Right atrium auricular region (tissue), 2 donors: ENCODE measurements at regions not wholly inside any gene's neighbourhood (a gene's known extent, or its start where the extent isn't known, plus 50 kb on each side); places are given as distances from the start of the nearest gene placed in this dataset.

ENCODE experiments used
- DNase-seq: peaks from one replicate; pipeline ENCODE4 v3.0.0-alpha.2; 2019; ENCODE audit warnings: low spot score
- H3K27ac ChIP-seq, 2 donors: fragments of 200-600 bp; sonication (generic); 1 replicate in 1 of 2; 2 replicates in 1 of 2; pipeline ENCODE4 v1.5.1; 2016 to 2019
- H3K27me3 ChIP-seq, 2 donors: fragments of 200-600 bp; sonication (generic); one replicate each; pipeline versions ENCODE4 v1.5.1 to v1.6.0; 2017 to 2019
- H3K36me3 ChIP-seq: fragments of 200-600 bp; sonication (generic); one replicate; pipeline ENCODE4 v1.5.1; 2016
- H3K4me1 ChIP-seq, 2 donors: fragments of 200-600 bp; sonication (generic); one replicate each; pipeline versions ENCODE4 v1.5.1 to v1.6.0; 2017 to 2019
- H3K4me3 ChIP-seq, 2 donors: fragments of 200-600 bp; sonication (generic); 1 replicate in 1 of 2; 2 replicates in 1 of 2; pipeline ENCODE4 v1.5.1; 2017 to 2019; ENCODE audit warnings: mild to moderate bottlenecking in 1 of 2, moderate library complexity in 1 of 2
- H3K9me3 ChIP-seq, 2 donors: fragments of 200-600 bp; sonication (generic); one replicate each; pipeline ENCODE4 v1.5.1; 2019
- CTCF ChIP-seq, 2 donors: fragments of 200-600 bp; sonication (generic); IDR thresholded peaks; one replicate each; pipeline ENCODE4 v1.5.1; 2019; ENCODE audit warnings: antibody characterized with exemption in 2 of 2

- no peaks in the 10 kb centered on the region for H3K4me1 ChIP-seq
- no peak overlapping the region for H3K4me3 ChIP-seq
- no peaks in the 10 kb centered on the region for H3K36me3 ChIP-seq
- H3K27ac ChIP-seq: no peak overlapping the region
- DNase-seq: no peak
- no peak for TF ChIP-seq CTCF (IDR thresholded peaks at IDR 0.05)
- H3K9me3 ChIP-seq: no peaks in the 10 kb centered on the region
- H3K27me3 ChIP-seq: no peaks in the 10 kb centered on the region
Observed at GRCh38 chr20:7378864-7379605, 561.2 kb downstream of the HAO1 start.

GRCh38 chr20:7379621-7380220 is 560.5 kb downstream of the HAO1 start:
- Histone ChIP-seq H3K27ac (no peak overlapping the region), H3K9me3 (no peaks in the 10 kb centered on the region), H3K36me3 (no peaks in the 10 kb centered on the region), H3K4me1 (no peaks in the 10 kb centered on the region), H3K4me3 (no peak overlapping the region), H3K27me3 (no peaks in the 10 kb centered on the region)
- no peak for TF ChIP-seq CTCF (IDR thresholded peaks at IDR 0.05)
- DNase-seq: no peak

- Histone ChIP-seq H3K4me1 (no peaks in the 10 kb centered on the region), H3K9me3 (no peaks in the 10 kb centered on the region), H3K27me3 (no peaks in the 10 kb centered on the region), H3K4me3 (no peak overlapping the region), H3K36me3 (no peaks in the 10 kb centered on the region), H3K27ac (no peak overlapping the region)
- DNase-seq: no peak
- TF ChIP-seq CTCF (IDR thresholded peaks at IDR 0.05): no peak
Observed at GRCh38 chr20:7383216-7383615, 557.0 kb downstream of the HAO1 start.

GRCh38 chr20:7387638-7388193 is 552.5 kb downstream of the HAO1 start:
- no peaks in the 10 kb centered on the region for H3K27me3 ChIP-seq
- no peaks in the 10 kb centered on the region for H3K36me3 ChIP-seq

GRCh38 chr20:7389216-7389615 is 551.0 kb downstream of the HAO1 start:
- Histone ChIP-seq H3K27ac (no peak overlapping the region), H3K4me3 (no peak overlapping the region), H3K36me3 (no peaks in the 10 kb centered on the region), H3K27me3 (no peaks in the 10 kb centered on the region), H3K4me1 (no peaks in the 10 kb centered on the region), H3K9me3 (no peaks in the 10 kb centered on the region)
- DNase-seq: no peak
- TF ChIP-seq CTCF (IDR thresholded peaks at IDR 0.05): no peak

More at GRCh38 chr20:7387638-7388193, 552.5 kb downstream of the HAO1 start:
- Histone ChIP-seq H3K4me1 (no peaks in the 10 kb centered on the region), H3K27ac (no peak overlapping the region), H3K4me3 (no peak overlapping the region), H3K9me3 (no peaks in the 10 kb centered on the region)
- DNase-seq: no peak
- no peak for TF ChIP-seq CTCF (IDR thresholded peaks at IDR 0.05)
